HG03354 (cell line): ENCODE measurements at regions not wholly inside any gene's neighbourhood (a gene's known extent, or its start where the extent isn't known, plus 50 kb on each side); places are given as distances from the start of the nearest gene placed in this dataset.
"Not testable (repeated sequence)": the region's sequence is repeated elsewhere in the genome, so short reads cannot be mapped to it uniquely, and the experiment has no call there.

Experiments
- ATAC-seq: cut with Tn5 transposase; IDR thresholded peaks from one replicate; pipeline ENCODE4 v1.9.1; 2021; ENCODE audit warnings: mild to moderate bottlenecking; ENCODE audit not compliant: unreplicated experiment, poor library complexity, severe bottlenecking

- ATAC-seq: no peak
These were observed 237.4 kb downstream of the TLE3 start for GRCh38 chr15:69860321-69860720.

GRCh38 chr15:69860921-69861320, 236.8 kb downstream of the TLE3 start:
- ATAC-seq: no peak

- no peak for ATAC-seq
These were observed 236.2 kb downstream of the TLE3 start for GRCh38 chr15:69861331-69862171.

- ATAC-seq: no peak
These were observed 235.2 kb downstream of the TLE3 start for GRCh38 chr15:69862540-69862939.

- no peak for ATAC-seq
These were observed 234.3 kb downstream of the TLE3 start for GRCh38 chr15:69863446-69863845.

- no peak for ATAC-seq
These were observed 232.3 kb downstream of the TLE3 start for GRCh38 chr15:69865369-69865768.

- no peak for ATAC-seq
These were observed 229.0 kb downstream of the TLE3 start for GRCh38 chr15:69868756-69869155.

- ATAC-seq: no peak
These were observed 228.4 kb downstream of the TLE3 start for GRCh38 chr15:69869291-69869690.

GRCh38 chr15:69869881-69870505, 227.7 kb downstream of the TLE3 start:
- ATAC-seq: no peak

GRCh38 chr15:69871511-69872134, 226.1 kb downstream of the TLE3 start:
- no peak for ATAC-seq

GRCh38 chr15:69873807-69874206, 223.9 kb downstream of the TLE3 start:
- ATAC-seq: no peak

GRCh38 chr15:69874321-69874720, 223.4 kb downstream of the TLE3 start:
- no peak for ATAC-seq

- no peak for ATAC-seq
These were observed 221.4 kb downstream of the TLE3 start for GRCh38 chr15:69876064-69876940.

- ATAC-seq: not testable (repeated sequence)
These were observed 217.8 kb downstream of the TLE3 start for GRCh38 chr15:69879963-69880362.

- ATAC-seq: no peak
These were observed 217.0 kb downstream of the TLE3 start for GRCh38 chr15:69880571-69881301.

GRCh38 chr15:69881302-69881670, 216.4 kb downstream of the TLE3 start:
- peak; percentile 43 for ATAC-seq

GRCh38 chr15:69881766-69882165, 216.0 kb downstream of the TLE3 start:
- peak; percentile 91 for ATAC-seq

GRCh38 chr15:69883306-69883705, 214.4 kb downstream of the TLE3 start:
- no peak for ATAC-seq

- no peak for ATAC-seq
These were observed 212.4 kb downstream of the TLE3 start for GRCh38 chr15:69885173-69885955.
